Transverse colon (tissue), 4 donors: ENCODE measurements at regions not wholly inside any gene's neighbourhood (a gene's known extent, or its start where the extent isn't known, plus 50 kb on each side); places are given as distances from the start of the nearest gene placed in this dataset.

Experiments
- DNase-seq: peaks from one replicate; pipeline ENCODE4 v3.0.0-alpha.2; 2019
- H3K27ac ChIP-seq, 4 donors: fragments of 200-600 bp; sonication (generic); 2 replicates each; pipeline ENCODE4 v1.5.1; 2016 to 2018; ENCODE audit warnings: inconsistent platforms in 4 of 4
- H3K27me3 ChIP-seq: fragments of 200-600 bp; sonication (generic); 2 replicates; pipeline ENCODE4 v1.5.1; 2017; ENCODE audit warnings: inconsistent platforms
- H3K36me3 ChIP-seq, 4 donors: fragments of 200-600 bp; sonication (generic); 2 replicates each; pipeline ENCODE4 v1.5.1; 2017 to 2019; ENCODE audit warnings: inconsistent platforms in 4 of 4
- H3K4me1 ChIP-seq, 4 donors: fragments of 200-600 bp; sonication (generic); 2 replicates each; pipeline ENCODE4 v1.5.1; 2017 to 2020; ENCODE audit warnings: inconsistent platforms in 4 of 4
- H3K4me3 ChIP-seq, 4 donors: fragments of 200-600 bp; sonication (generic); 1 replicate in 1 of 4; 2 replicates in 3 of 4; pipeline versions ENCODE4 v1.5.1 to v1.6.1; 2017 to 2019; ENCODE audit warnings: inconsistent platforms in 4 of 4
- H3K9me3 ChIP-seq, 2 donors: fragments of 200-600 bp; sonication (generic); 2 replicates each; pipeline ENCODE4 v1.5.1; 2017 to 2019; ENCODE audit warnings: inconsistent platforms in 2 of 2
- CTCF ChIP-seq, 5 experiments: fragments of 200-600 bp in 3 of 5; fragments of 450-650 bp in 2 of 5; sonication (generic) in 3 of 5; IDR thresholded peaks; 1 replicate in 2 of 5; 2 replicates in 3 of 5; pipeline ENCODE4 v1.5.1; 2016 to 2017; ENCODE audit warnings: antibody characterized with exemption in 5 of 5, inconsistent platforms in 3 of 5, mild to moderate bottlenecking in 2 of 5, moderate library complexity in 1 of 5
- EP300 ChIP-seq: sonication (generic); formaldehyde crosslinking; IDR thresholded peaks from one replicate; pipeline ENCODE4 v1.6.1; 2017; ENCODE audit warnings: antibody characterized with exemption, low read depth
- POLR2A ChIP-seq: fragments of 450-650 bp; IDR thresholded peaks from one replicate; pipeline ENCODE4 v1.6.1; 2016; ENCODE audit warnings: antibody characterized with exemption, mild to moderate bottlenecking, moderate library complexity
- POLR2AphosphoS5 ChIP-seq, 3 donors: sonication (generic); formaldehyde crosslinking; IDR thresholded peaks; one replicate each; pipeline ENCODE4 v1.6.1; 2016; ENCODE audit warnings: antibody characterized with exemption in 3 of 3
- WGBS, 2 donors: methylation state at CpG; one replicate each; pipeline ENCODE4 v1.1.5; 2018; ENCODE audit warnings: low coverage in 1 of 2; 5-methylcytosine and 5-hydroxymethylcytosine counted together
- in situ Hi-C, 4 donors: fragments of 200-750 bp; cut with MboI; loops; one replicate each; pipeline versions ENCODE4 v1.15.0 to v1.15.1; 2017; ENCODE audit warnings: low sequenced_read_pairs in 3 of 4, low pct_ligation_motif_present in 1 of 4, low pct_unique_long_range_greater_than_20kb in 1 of 4
- intact Hi-C: fragments of 100-400 bp; cut with DNase I; formaldehyde crosslinking; loops from one replicate; pipeline ENCODE4 v1.15.1; 2023; ENCODE audit warnings: low total_unique reads

- Histone ChIP-seq H3K27ac (no peak overlapping the region), H3K36me3 (no peaks in the 10 kb centered on the region), H3K4me3 (no peak overlapping the region), H3K27me3 (no peaks in the 10 kb centered on the region), H3K9me3 (peaks cover 0 to 7% of the 10 kb centered on the region in 2 donors), H3K4me1 (no peaks in the 10 kb centered on the region)
- DNase-seq, result no peak
- in situ Hi-C loops (no loop called here), intact Hi-C loops (no loop called here)
- TF ChIP-seq POLR2AphosphoS5 (IDR thresholded peaks at IDR 0.05) (no peak), POLR2A (no peak), CTCF (IDR thresholded peaks at IDR 0.05) (no peak), EP300 (no peak)
- 9 to 38% methylated on average over 1 of the region's 1 CpG for WGBS, 2 donors
Observed at GRCh38 chr13:62324842-62325241, 909.2 kb upstream of the PCDH20 start.

GRCh38 chr13:62321895-62322294 lies 906.2 kb upstream of the PCDH20 start:
- Histone ChIP-seq H3K9me3 (no peaks in the 10 kb centered on the region), H3K27ac (no peak overlapping the region), H3K27me3 (no peaks in the 10 kb centered on the region), H3K4me1 (no peaks in the 10 kb centered on the region), H3K36me3 (no peaks in the 10 kb centered on the region), H3K4me3 (no peak overlapping the region)
- no peak for TF ChIP-seq POLR2AphosphoS5 (IDR thresholded peaks at IDR 0.05)
- no peak for DNase-seq
- 69 to 76% methylated on average over 2 of the region's 2 CpGs for WGBS, 2 donors
- in situ Hi-C loops, result no loop called here
- intact Hi-C loops, result no loop called here

- no peaks in the 10 kb centered on the region for H3K27me3 ChIP-seq
- in situ Hi-C loops, result no loop called here
- intact Hi-C loops, result no loop called here
- no peaks in the 10 kb centered on the region for H3K36me3 ChIP-seq
- no peak overlapping the region for H3K27ac ChIP-seq
- H3K9me3 ChIP-seq, result no peaks in the 10 kb centered on the region
- DNase-seq, result no peak
- WGBS, 2 donors, result 6% methylated on average over 1 of the region's 1 CpG
- no peaks in the 10 kb centered on the region for H3K4me1 ChIP-seq
- TF ChIP-seq POLR2A, result no peak
- TF ChIP-seq EP300, result no peak
- no peak for TF ChIP-seq CTCF (IDR thresholded peaks at IDR 0.05)
- no peak for TF ChIP-seq POLR2AphosphoS5 (IDR thresholded peaks at IDR 0.05)
- H3K4me3 ChIP-seq, result no peak overlapping the region
Observed at GRCh38 chr13:62321139-62321538, 905.5 kb upstream of the PCDH20 start.

GRCh38 chr13:62320129-62321108 lies 904.8 kb upstream of the PCDH20 start:
- no peaks in the 10 kb centered on the region for H3K27me3 ChIP-seq
- H3K27ac ChIP-seq, result no peak overlapping the region
- no peaks in the 10 kb centered on the region for H3K4me1 ChIP-seq
- H3K4me3 ChIP-seq, result no peak overlapping the region
- DNase-seq, result no peak
- TF ChIP-seq CTCF (IDR thresholded peaks at IDR 0.05) (peak in 2 of 5 experiments; percentile 16 to 30), POLR2AphosphoS5 (IDR thresholded peaks at IDR 0.05) (no peak), EP300 (no peak), POLR2A (no peak)
- no peaks in the 10 kb centered on the region for H3K9me3 ChIP-seq
- 26 to 42% methylated on average over 4 of the region's 4 CpGs for whole genome bisulfite sequencing, 2 donors
- in situ Hi-C loops (no loop called here), intact Hi-C loops (no loop called here)
- H3K36me3 ChIP-seq, result no peaks in the 10 kb centered on the region
